SK-N-MC (cell line): ENCODE measurements at regions not wholly inside any gene's neighbourhood (a gene's known extent, or its start where the extent isn't known, plus 50 kb on each side); places are given as distances from the start of the nearest gene placed in this dataset.

Experiments used
- DNase-seq: peaks from one replicate; pipeline ENCODE4 v3.0.0-alpha.2; 2011; ENCODE audit warnings: low read depth, low spot score
- H3K27ac ChIP-seq: fragments of 200-600 bp; sonication (generic); 2 replicates; pipeline ENCODE4 v1.5.1; 2016; ENCODE audit warnings: mixed run types
- H3K36me3 ChIP-seq: fragments of 200-600 bp; sonication (generic); 2 replicates; pipeline ENCODE4 v1.6.1; 2017; ENCODE audit warnings: antibody characterized with exemption, low read length, mixed read lengths; ENCODE audit not compliant: insufficient read depth
- H3K4me3 ChIP-seq: fragments of 200-600 bp; sonication (generic); 2 replicates; pipeline ENCODE4 v1.5.1; 2016
- H3K9ac ChIP-seq: fragments of 200-600 bp; sonication (generic); 2 replicates; pipeline ENCODE4 v1.8.0; 2017; ENCODE audit warnings: mixed run types, mixed read lengths; ENCODE audit not compliant: insufficient read length
- H3K9me3 ChIP-seq: fragments of 200-600 bp; sonication (generic); 2 replicates; pipeline ENCODE4 v1.6.1; 2017; ENCODE audit warnings: low read depth, mild to moderate bottlenecking, antibody characterized with exemption, low read length, moderate library complexity, mixed read lengths
- EZH2 ChIP-seq: fragments of 200-600 bp; sonication (generic); IDR thresholded peaks from one replicate; pipeline ENCODE4 v1.6.1; 2017; ENCODE audit warnings: antibody characterized with exemption
- FOXP2 ChIP-seq: optimal IDR thresholded peaks from 2 replicates; pipeline ENCODE3; 2011; ENCODE audit warnings: mild to moderate bottlenecking, moderate library complexity; ENCODE audit not compliant: insufficient read depth; ENCODE audit errors: extremely low read length, control extremely low read depth
- POLR2AphosphoS5 ChIP-seq: IDR thresholded peaks from 2 replicates; pipeline ENCODE4 v1.6.1; 2012; ENCODE audit warnings: mild to moderate bottlenecking, low read depth, low read length, borderline replicate concordance

GRCh38 chr3:71917545-71917944 is 132.6 kb upstream of the PROK2 start:
- Histone ChIP-seq H3K9ac (no peak overlapping the region), H3K9me3 (no peaks in the 10 kb centered on the region), H3K4me3 (no peak overlapping the region), H3K36me3 (no peaks in the 10 kb centered on the region), H3K27ac (no peak overlapping the region)
- no peak for DNase-seq
- no peak for TF ChIP-seq POLR2AphosphoS5
- no peak for TF ChIP-seq EZH2
- TF ChIP-seq FOXP2: no peak

GRCh38 chr3:71916747-71917369 is 131.9 kb upstream of the PROK2 start:
- no peaks in the 10 kb centered on the region for H3K36me3 ChIP-seq
- no peak overlapping the region for H3K9ac ChIP-seq
- no peak overlapping the region for H3K27ac ChIP-seq
- no peak for DNase-seq
- H3K9me3 ChIP-seq: no peaks in the 10 kb centered on the region
- H3K4me3 ChIP-seq: no peak overlapping the region
- no peak for TF ChIP-seq EZH2
- no peak for TF ChIP-seq POLR2AphosphoS5
- TF ChIP-seq FOXP2: no peak

- Histone ChIP-seq H3K27ac (no peak overlapping the region), H3K4me3 (no peak overlapping the region), H3K9ac (no peak overlapping the region), H3K9me3 (no peaks in the 10 kb centered on the region), H3K36me3 (no peaks in the 10 kb centered on the region)
- TF ChIP-seq FOXP2: no peak
- no peak for TF ChIP-seq POLR2AphosphoS5
- no peak for TF ChIP-seq EZH2
- DNase-seq: no peak
These were observed 128.0 kb upstream of the PROK2 start for GRCh38 chr3:71912839-71913495.

GRCh38 chr3:71910108-71910507 is 125.2 kb upstream of the PROK2 start:
- Histone ChIP-seq H3K36me3 (no peaks in the 10 kb centered on the region), H3K27ac (no peak overlapping the region), H3K4me3 (no peak overlapping the region), H3K9ac (no peak overlapping the region), H3K9me3 (no peaks in the 10 kb centered on the region)
- no peak for DNase-seq
- TF ChIP-seq FOXP2 (no peak), POLR2AphosphoS5 (no peak), EZH2 (no peak)

GRCh38 chr3:71907996-71908395 is 123.0 kb upstream of the PROK2 start:
- Histone ChIP-seq H3K4me3 (no peak overlapping the region), H3K27ac (no peak overlapping the region), H3K9me3 (no peaks in the 10 kb centered on the region), H3K36me3 (no peaks in the 10 kb centered on the region), H3K9ac (no peak overlapping the region)
- TF ChIP-seq FOXP2 (no peak), POLR2AphosphoS5 (no peak), EZH2 (no peak)
- no peak for DNase-seq

- no peak for TF ChIP-seq FOXP2
- no peak for TF ChIP-seq EZH2
- TF ChIP-seq POLR2AphosphoS5: no peak
- Histone ChIP-seq H3K9me3 (no peaks in the 10 kb centered on the region), H3K27ac (no peak overlapping the region), H3K36me3 (no peaks in the 10 kb centered on the region), H3K4me3 (no peak overlapping the region), H3K9ac (no peak overlapping the region)
- DNase-seq: no peak
These were observed 122.0 kb upstream of the PROK2 start for GRCh38 chr3:71906976-71907375.

GRCh38 chr3:71905426-71905825 is 120.5 kb upstream of the PROK2 start:
- no peak overlapping the region for H3K27ac ChIP-seq
- TF ChIP-seq FOXP2: no peak
- TF ChIP-seq EZH2: no peak
- no peak for TF ChIP-seq POLR2AphosphoS5
- no peak for DNase-seq
- no peak overlapping the region for H3K4me3 ChIP-seq
- H3K9ac ChIP-seq: no peak overlapping the region
- H3K9me3 ChIP-seq: no peaks in the 10 kb centered on the region
- no peaks in the 10 kb centered on the region for H3K36me3 ChIP-seq

GRCh38 chr3:71903936-71904335 is 119.0 kb upstream of the PROK2 start:
- TF ChIP-seq FOXP2 (no peak), EZH2 (no peak), POLR2AphosphoS5 (no peak)
- Histone ChIP-seq H3K27ac (no peak overlapping the region), H3K4me3 (no peak overlapping the region), H3K9me3 (no peaks in the 10 kb centered on the region), H3K9ac (no peak overlapping the region), H3K36me3 (no peaks in the 10 kb centered on the region)
- DNase-seq: no peak
